SK-N-MC (cell line): ENCODE measurements at regions not wholly inside any gene's neighbourhood (a gene's known extent, or its start where the extent isn't known, plus 50 kb on each side); places are given as distances from the start of the nearest gene placed in this dataset.

Source experiments
- EZH2 ChIP-seq: fragments of 200-600 bp; sonication (generic); IDR thresholded peaks from one replicate; pipeline ENCODE4 v1.6.1; 2017; ENCODE audit warnings: antibody characterized with exemption
- FOXP2 ChIP-seq: optimal IDR thresholded peaks from 2 replicates; pipeline ENCODE3; 2011; ENCODE audit warnings: mild to moderate bottlenecking, moderate library complexity; ENCODE audit not compliant: insufficient read depth; ENCODE audit errors: extremely low read length, control extremely low read depth
- POLR2AphosphoS5 ChIP-seq: IDR thresholded peaks from 2 replicates; pipeline ENCODE4 v1.6.1; 2012; ENCODE audit warnings: mild to moderate bottlenecking, low read depth, low read length, borderline replicate concordance

- TF ChIP-seq POLR2AphosphoS5 (no peak), EZH2 (no peak), FOXP2 (no peak)
Observed at GRCh38 chr4:133439830-133440229, 290.7 kb downstream of the PCDH10 start.
